IMR-90 (cell line): ENCODE measurements at regions not wholly inside any gene's neighbourhood (a gene's known extent, or its start where the extent isn't known, plus 50 kb on each side); places are given as distances from the start of the nearest gene placed in this dataset.

Experiments used
- ATAC-seq: fragments of 200-7000 bp; cut with Tn5 transposase; 2 replicates; pipeline ENCODE4 v1.9.1; 2020; ENCODE audit warnings: low read depth, mild to moderate bottlenecking, moderate library complexity
- BruUV-seq: library from RNA; stranded (reverse); fragments of 400-500 nt; replicated peaks from 2 replicates; lab custom pipeline; 2021; lab: Mats Ljungman, UMichigan
- CTCF ChIA-PET: fragments of 300-600 bp; formaldehyde crosslinking; extraction: SDS; loops from one replicate; lab custom pipeline; 2021; ENCODE audit warnings: antibody characterized with exemption; lab: Yijun Ruan, JAX
- POLR2A ChIA-PET: fragments of 300-600 bp; sonication (Branson Sonifier 250); formaldehyde crosslinking; loops from one replicate; lab custom pipeline; 2022; ENCODE audit warnings: antibody characterized with exemption; ENCODE audit not compliant: unreplicated experiment; lab: Charles Lee
- DNase-seq: peaks from one replicate; pipeline ENCODE4 v3.0.0; 2013
- H2AFZ ChIP-seq: replicated peaks from 2 replicates; pipeline ENCODE3; 2013; ENCODE audit warnings: low read length, mild to moderate bottlenecking; ENCODE audit not compliant: poor library complexity
- H2AK5ac ChIP-seq: 2 replicates; pipeline ENCODE4 v1.6.1; 2013; ENCODE audit warnings: low read depth, low read length, inconsistent platforms
- H2AK9ac ChIP-seq: replicated peaks from 2 replicates; pipeline ENCODE3; 2013; ENCODE audit warnings: mild to moderate bottlenecking, low read depth, low read length, moderate library complexity; ENCODE audit not compliant: poor library complexity
- H2BK120ac ChIP-seq: 2 replicates; pipeline ENCODE4 v1.6.1; 2013; ENCODE audit warnings: low read depth, low read length, inconsistent platforms
- H2BK15ac ChIP-seq: 3 replicates; pipeline ENCODE4 v1.6.1; 2013; ENCODE audit warnings: low read depth, low read length, inconsistent platforms
- H2BK20ac ChIP-seq: 2 replicates; pipeline ENCODE4 v1.6.1; 2013; ENCODE audit warnings: low read depth, mild to moderate bottlenecking, inconsistent platforms, low read length, moderate library complexity
- H2BK5ac ChIP-seq: 2 replicates; pipeline ENCODE4 v1.6.1; 2013; ENCODE audit warnings: mild to moderate bottlenecking, low read depth, low read length, inconsistent platforms; ENCODE audit not compliant: poor library complexity, severe bottlenecking
- H3K14ac ChIP-seq: replicated peaks from 2 replicates; pipeline ENCODE4 v1.6.1; 2013; ENCODE audit warnings: low read depth, low read length, inconsistent platforms
- H3K18ac ChIP-seq: 2 replicates; pipeline ENCODE4 v1.6.1; 2013; ENCODE audit warnings: low read depth, low read length, control low read depth
- H3K23ac ChIP-seq: 2 replicates; pipeline ENCODE4 v1.6.1; 2013; ENCODE audit warnings: low read depth, low read length, inconsistent platforms
- H3K27ac ChIP-seq: 2 replicates; pipeline ENCODE4 v1.5.1; 2013; ENCODE audit warnings: mild to moderate bottlenecking, control low read depth, low read length; ENCODE audit not compliant: insufficient read depth
- H3K27me3 ChIP-seq: 2 replicates; pipeline ENCODE4 v1.6.1; 2013; ENCODE audit warnings: low read length; ENCODE audit not compliant: control insufficient read depth, insufficient read depth
- H3K36me3 ChIP-seq: 2 replicates; pipeline ENCODE4 v1.6.1; 2013; ENCODE audit warnings: low read length, mixed read lengths; ENCODE audit not compliant: control insufficient read depth, insufficient read depth
- H3K4ac ChIP-seq: 2 replicates; pipeline ENCODE4 v1.6.1; 2013; ENCODE audit warnings: low read depth, low read length, inconsistent platforms
- H3K4me1 ChIP-seq: 2 replicates; pipeline ENCODE4 v1.6.1; 2013; ENCODE audit warnings: low read length, mixed read lengths; ENCODE audit not compliant: control insufficient read depth, insufficient read depth
- H3K4me2 ChIP-seq: 2 replicates; pipeline ENCODE4 v1.6.1; 2013; ENCODE audit warnings: low read depth, mild to moderate bottlenecking, control low read depth, low read length, moderate library complexity
- H3K4me3 ChIP-seq: 2 replicates; pipeline ENCODE4 v1.5.1; 2013; ENCODE audit warnings: low read depth, mild to moderate bottlenecking, control low read depth, low read length, moderate library complexity; ENCODE audit not compliant: insufficient read depth
- H3K56ac ChIP-seq: 2 replicates; pipeline ENCODE4 v1.6.1; 2013; ENCODE audit warnings: low read length, inconsistent platforms; ENCODE audit not compliant: insufficient read depth; ENCODE audit errors: extremely low read depth
- H3K79me1 ChIP-seq, 2 experiments: 2 replicates each; pipeline ENCODE4 v1.6.1; 2013; ENCODE audit warnings: low read length in 2 of 2, inconsistent platforms in 1 of 2, low read depth in 1 of 2
- H3K9ac ChIP-seq: 2 replicates; pipeline ENCODE4 v1.6.1; 2013; ENCODE audit warnings: low read depth, low read length, control low read depth
- H3K9me1 ChIP-seq: 2 replicates; pipeline ENCODE4 v1.6.1; 2013; ENCODE audit warnings: low read length, inconsistent platforms; ENCODE audit not compliant: insufficient read depth
- H3K9me3 ChIP-seq: 2 replicates; pipeline ENCODE4 v1.6.1; 2013; ENCODE audit warnings: low read length; ENCODE audit not compliant: control insufficient read depth, insufficient read depth
- H4K20me1 ChIP-seq: 2 replicates; pipeline ENCODE4 v1.6.1; 2013; ENCODE audit warnings: low read length, inconsistent platforms; ENCODE audit not compliant: insufficient read depth
- H4K5ac ChIP-seq: 2 replicates; pipeline ENCODE4 v1.6.1; 2013; ENCODE audit warnings: mild to moderate bottlenecking, low read depth, low read length, control low read depth
- H4K8ac ChIP-seq, 2 experiments: 2 replicates each; pipeline ENCODE4 v1.6.1; 2013; ENCODE audit warnings: low read depth in 2 of 2, low read length in 2 of 2, control low read depth in 1 of 2, inconsistent platforms in 1 of 2
- H4K91ac ChIP-seq: 2 replicates; pipeline ENCODE4 v1.6.1; 2013; ENCODE audit warnings: low read depth, low read length, inconsistent platforms; ENCODE audit not compliant: insufficient read depth
- MAFK ChIP-seq: IDR thresholded peaks from 2 replicates; pipeline ENCODE4 v1.6.1; 2012; ENCODE audit warnings: low read depth, low read length, improper control_type of control experiment
- MXI1 ChIP-seq: IDR thresholded peaks from 2 replicates; pipeline ENCODE4 v1.6.1; 2012; ENCODE audit warnings: low read depth, mild to moderate bottlenecking, low read length, moderate library complexity, borderline replicate concordance
- RCOR1 ChIP-seq: IDR thresholded peaks from 2 replicates; pipeline ENCODE4 v1.6.1; 2012; ENCODE audit warnings: mild to moderate bottlenecking, low read length, improper control_type of control experiment; ENCODE audit not compliant: insufficient replicate concordance
- WGBS, 2 experiments: methylation state at CpG; one replicate each; pipeline versions ENCODE4 v1.1.5 to v1.1.7; 2013; ENCODE audit warnings: missing lambda C conversion rate in 2 of 2; ENCODE audit not compliant: insufficient read length in 1 of 2; ENCODE audit errors: extremely low coverage in 2 of 2; 5-methylcytosine and 5-hydroxymethylcytosine counted together
- dilution Hi-C: fragments of 300-500 bp; cut with HindIII; formaldehyde crosslinking; loops from one replicate; pipeline ENCODE4 v1.14.3; 2018; ENCODE audit warnings: low sequenced_read_pairs; ENCODE audit not compliant: unreplicated experiment
- in situ Hi-C: fragments of 300-500 bp; cut with MboI; formaldehyde crosslinking; loops from 3 replicates; pipeline ENCODE4 v1.14.3; 2019; ENCODE audit warnings: low sequenced_read_pairs, inconsistent platforms, mixed read lengths
- intact Hi-C: fragments of 100-400 bp; cut with micrococcal nuclease; formaldehyde crosslinking; loops from 2 replicates; pipeline ENCODE4 v1.10.0; 2022
- TF ChIP-seq, protein P1 (sequence below): fragments of 150-350 bp; IDR thresholded peaks from 2 replicates; pipeline ENCODE4 v1.6.1; 2017; ENCODE audit warnings: mild to moderate bottlenecking, antibody characterized with exemption, low read length, low read depth
- TF ChIP-seq, protein P2 (sequence below): fragments of 150-350 bp; IDR thresholded peaks from 2 replicates; pipeline ENCODE4 v1.6.1; 2016; ENCODE audit warnings: low read depth, mild to moderate bottlenecking, low read length, moderate library complexity, borderline replicate concordance

DNA sequence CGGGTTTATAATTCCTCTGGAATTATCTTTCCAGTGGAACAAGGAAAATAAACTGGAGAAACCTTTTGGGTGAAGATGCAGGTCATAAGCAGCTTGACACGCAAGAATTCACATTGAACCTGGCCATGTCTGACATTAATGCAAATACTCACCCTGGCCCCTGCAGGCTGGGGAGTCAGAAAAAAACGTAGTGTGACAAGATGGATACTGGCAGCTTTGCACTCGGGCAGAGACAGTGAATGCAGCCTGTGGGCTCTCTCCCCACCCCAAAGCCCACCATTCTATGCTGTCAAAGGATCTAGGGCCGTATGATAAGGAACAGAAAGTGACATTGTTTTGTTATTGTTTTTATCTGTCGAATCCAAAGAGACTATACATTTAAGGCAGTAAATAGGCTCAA lies 223.1 kb downstream of the RBM43 start:
- H3K9me1 ChIP-seq, result 0 out of 2 replicates have a peak, but pooled peaks cover 3% of the 10 kb centered on the region
- dilution Hi-C loops (no loop called here), in situ Hi-C loops (loop anchor here (10.0 to 25.0 kb wide), 2 partner anchors 544 to 1451 kb away; partner anchors contain the start of gene MMADHC), intact Hi-C loops (loop anchor here (10.0 kb wide), 1 partner anchor 324 kb away; no protein-coding TSS in a partner anchor)
- H2BK20ac ChIP-seq, result no peak overlapping the region
- no peak overlapping the region for H3K18ac ChIP-seq
- H2BK15ac ChIP-seq, result no peak overlapping the region
- no peak overlapping the region for H4K5ac ChIP-seq
- H2AFZ ChIP-seq, result no peak overlapping the region
- H3K4me3 ChIP-seq, result no peak overlapping the region
- no peak overlapping the region for H3K4ac ChIP-seq
- no CpG with 5 or more reads among the region's 6 CpGs for WGBS, 2 experiments
- H2BK120ac ChIP-seq, result no peak overlapping the region
- no peak overlapping the region for H2BK5ac ChIP-seq
- ATAC-seq (no peak), DNase-seq (no peak)
- peaks cover 4% of the 10 kb centered on the region; the same call in 1 of the 2 replicates for H3K4me1 ChIP-seq
- no peak overlapping the region for H2AK9ac ChIP-seq
- H4K91ac ChIP-seq, result no peak overlapping the region
- H3K9me3 ChIP-seq, result no peaks in the 10 kb centered on the region
- H3K23ac ChIP-seq, result no peak overlapping the region
- 0 out of 2 replicates have a peak overlapping the region, but pooled peaks have one; percentile 27 for H2AK5ac ChIP-seq
- H3K27ac ChIP-seq, result no peak overlapping the region
- no peak overlapping the region for H3K9ac ChIP-seq
- TF ChIP-seq, protein P1, sequence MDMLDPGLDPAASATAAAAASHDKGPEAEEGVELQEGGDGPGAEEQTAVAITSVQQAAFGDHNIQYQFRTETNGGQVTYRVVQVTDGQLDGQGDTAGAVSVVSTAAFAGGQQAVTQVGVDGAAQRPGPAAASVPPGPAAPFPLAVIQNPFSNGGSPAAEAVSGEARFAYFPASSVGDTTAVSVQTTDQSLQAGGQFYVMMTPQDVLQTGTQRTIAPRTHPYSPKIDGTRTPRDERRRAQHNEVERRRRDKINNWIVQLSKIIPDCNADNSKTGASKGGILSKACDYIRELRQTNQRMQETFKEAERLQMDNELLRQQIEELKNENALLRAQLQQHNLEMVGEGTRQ, result no peak
- TF ChIP-seq RCOR1 (no peak), MXI1 (no peak), MAFK (no peak)
- TF ChIP-seq, protein P2, sequence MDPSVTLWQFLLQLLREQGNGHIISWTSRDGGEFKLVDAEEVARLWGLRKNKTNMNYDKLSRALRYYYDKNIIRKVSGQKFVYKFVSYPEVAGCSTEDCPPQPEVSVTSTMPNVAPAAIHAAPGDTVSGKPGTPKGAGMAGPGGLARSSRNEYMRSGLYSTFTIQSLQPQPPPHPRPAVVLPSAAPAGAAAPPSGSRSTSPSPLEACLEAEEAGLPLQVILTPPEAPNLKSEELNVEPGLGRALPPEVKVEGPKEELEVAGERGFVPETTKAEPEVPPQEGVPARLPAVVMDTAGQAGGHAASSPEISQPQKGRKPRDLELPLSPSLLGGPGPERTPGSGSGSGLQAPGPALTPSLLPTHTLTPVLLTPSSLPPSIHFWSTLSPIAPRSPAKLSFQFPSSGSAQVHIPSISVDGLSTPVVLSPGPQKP, result no peak
- no peak overlapping the region for H3K4me2 ChIP-seq
- H3K79me1 ChIP-seq, result no peaks in the 10 kb centered on the region
- no peaks in the 10 kb centered on the region for H3K36me3 ChIP-seq
- H3K14ac ChIP-seq, result no peak overlapping the region
- H3K56ac ChIP-seq, result no peak overlapping the region
- H4K20me1 ChIP-seq, result no peaks in the 10 kb centered on the region
- ChIA-PET CTCF (no interaction called here), POLR2A (no interaction called here)
- no peaks in the 10 kb centered on the region for H3K27me3 ChIP-seq
- BruUV-seq, result no TSS peak
- no peak overlapping the region for H4K8ac ChIP-seq
